ENCODE measurements at regions not wholly inside any gene's neighbourhood (a gene's known extent, or its start where the extent isn't known, plus 50 kb on each side); places are given as distances from the start of the nearest gene placed in this dataset.

- TF ChIP-seq HMG20B (CRISPR knock-in tag; IDR thresholded peaks at IDR 0.05) (no peak), ARHGAP35 (IDR thresholded peaks at IDR 0.05; ENCODE audit: partially characterized antibody) (no peak), ZNF780A (CRISPR knock-in tag; IDR thresholded peaks at IDR 0.05) (no peak), IRF2 (CRISPR knock-in tag; IDR thresholded peaks at IDR 0.05) (no peak)
- ATAC-seq, result no peak
- no peaks in the 10 kb centered on the region for H3K27me3 ChIP-seq (ENCODE audit: control insufficient read depth in 2 of 2, insufficient read depth in 2 of 2, low read length in 2 of 2)
- no peaks in the 10 kb centered on the region for H4K20me1 ChIP-seq (replicated peaks; ENCODE audit: control insufficient read depth, insufficient read depth, low read length)
- no peak for DNase-seq (ENCODE audit: extremely low read depth in 1 of 4, low spot score in 3 of 4)
- H3K4me1 ChIP-seq (replicated peaks in 1 of 2; ENCODE audit: control insufficient read depth in 2 of 2, insufficient read depth in 2 of 2, low read length in 2 of 2), result no peaks in the 10 kb centered on the region
- no peaks in the 10 kb centered on the region for H3K9me1 ChIP-seq (ENCODE audit: control insufficient read depth, insufficient read depth, low read length)
- H2AFZ ChIP-seq (ENCODE audit: low read depth, low read length), result no peak overlapping the region
- POLR2A ChIA-PET, result no interaction called here
- H3K36me3 ChIP-seq (ENCODE audit: control insufficient read depth, insufficient read depth, low read length), result no peaks in the 10 kb centered on the region
- H3K4me2 ChIP-seq (ENCODE audit: insufficient read depth, low read length), result no peak overlapping the region
- no peak for FAIRE-seq
- CTCF ChIA-PET (ENCODE audit: low intra/inter-chr PET ratio), result no interaction called here
- in situ Hi-C loops (cut with MboI), result no loop called here
- no peaks in the 10 kb centered on the region for H3K79me2 ChIP-seq (ENCODE audit: control insufficient read depth, insufficient read depth, low read length)
- no peak overlapping the region for H3K4me3 ChIP-seq
- intact Hi-C loops (cut with micrococcal nuclease), result no loop called here
- no peak overlapping the region for H3K9ac ChIP-seq (ENCODE audit: insufficient read depth in 1 of 2, low read depth in 2 of 2, low read length in 2 of 2)
- H3K27ac ChIP-seq (ENCODE audit: extremely low read depth, low read depth, low read length), result no peak overlapping the region
- no TSS peak for BruUV-seq (replicated peaks)
- H3K9me3 ChIP-seq (replicated peaks; ENCODE audit: control insufficient read depth, insufficient read depth, low read depth, low read length), result no peaks in the 10 kb centered on the region
Measured at GRCh38 chr5:121325930-121326329, 525.8 kb upstream of the FTMT start.

- H4K20me1 ChIP-seq (replicated peaks; ENCODE audit: control insufficient read depth, insufficient read depth, low read length), result no peaks in the 10 kb centered on the region
- H3K9ac ChIP-seq (ENCODE audit: insufficient read depth in 1 of 2, low read depth in 2 of 2, low read length in 2 of 2), result no peak overlapping the region
- no peaks in the 10 kb centered on the region for H3K27me3 ChIP-seq (ENCODE audit: control insufficient read depth in 2 of 2, insufficient read depth in 2 of 2, low read length in 2 of 2)
- in situ Hi-C loops (cut with MboI), result no loop called here
- ATAC-seq (no peak), DNase-seq (ENCODE audit: extremely low read depth in 1 of 4, low spot score in 3 of 4) (no peak), FAIRE-seq (no peak)
- H3K27ac ChIP-seq (ENCODE audit: extremely low read depth, low read depth, low read length), result no peak overlapping the region
- H3K79me2 ChIP-seq (ENCODE audit: control insufficient read depth, insufficient read depth, low read length), result no peaks in the 10 kb centered on the region
- H2AFZ ChIP-seq (ENCODE audit: low read depth, low read length), result no peak overlapping the region
- BruUV-seq (replicated peaks), result no TSS peak
- CTCF ChIA-PET (ENCODE audit: low intra/inter-chr PET ratio), result no interaction called here
- WGBS (ENCODE audit: insufficient coverage, low coverage, missing lambda C conversion rate), result 3% methylated on average over 4 of the region's 4 CpGs
- TF ChIP-seq NR2C1 (IDR thresholded peaks at IDR 0.05), result no peak
- TF ChIP-seq NR2C1 (tag; IDR thresholded peaks at IDR 0.05), result no peak
- 0 out of 4 replicates have a peak, but pooled peaks of 1 of the 2 experiments have one; percentile 40 for TF ChIP-seq FOXA3 (CRISPR knock-in tag; conservative IDR thresholded peaks at IDR 0.05 in 1 of 2, IDR thresholded peaks at IDR 0.05 in 1 of 2)
- TF ChIP-seq MEIS2 (IDR thresholded peaks at IDR 0.05; ENCODE audit: partially characterized antibody), result peak; percentile 17
- TF ChIP-seq ZNF146 (CRISPR knock-in tag; IDR thresholded peaks at IDR 0.05; ENCODE audit: unreplicated experiment), result no peak
- no peaks in the 10 kb centered on the region for H3K9me1 ChIP-seq (ENCODE audit: control insufficient read depth, insufficient read depth, low read length)
- H3K4me2 ChIP-seq (ENCODE audit: insufficient read depth, low read length), result no peak overlapping the region
- POLR2A ChIA-PET, result no interaction called here
- H3K4me3 ChIP-seq, result no peak overlapping the region
- no peaks in the 10 kb centered on the region for H3K4me1 ChIP-seq (replicated peaks in 1 of 2; ENCODE audit: control insufficient read depth in 2 of 2, insufficient read depth in 2 of 2, low read length in 2 of 2)
- no peaks in the 10 kb centered on the region for H3K36me3 ChIP-seq (ENCODE audit: control insufficient read depth, insufficient read depth, low read length)
- H3K9me3 ChIP-seq (replicated peaks; ENCODE audit: control insufficient read depth, insufficient read depth, low read depth, low read length), result no peaks in the 10 kb centered on the region; the same call in 1 of the 2 replicates
- intact Hi-C loops (cut with micrococcal nuclease), result no loop called here
Measured at GRCh38 chr5:121350181-121350930, 501.3 kb upstream of the FTMT start.

Data from K562 (cell line).